Erythroblast (primary cell): ENCODE measurements at regions not wholly inside any gene's neighbourhood (a gene's known extent, or its start where the extent isn't known, plus 50 kb on each side); places are given as distances from the start of the nearest gene placed in this dataset.

Source experiments
- GATA1 ChIP-seq: IDR thresholded peaks from 2 replicates; pipeline ENCODE4 v1.6.1; 2011; ENCODE audit warnings: low read depth, mild to moderate bottlenecking, control low read depth, low read length, moderate library complexity
- POLR2A ChIP-seq: IDR thresholded peaks from 2 replicates; pipeline ENCODE4 v1.6.1; 2011; ENCODE audit warnings: mild to moderate bottlenecking, low read length

DNA sequence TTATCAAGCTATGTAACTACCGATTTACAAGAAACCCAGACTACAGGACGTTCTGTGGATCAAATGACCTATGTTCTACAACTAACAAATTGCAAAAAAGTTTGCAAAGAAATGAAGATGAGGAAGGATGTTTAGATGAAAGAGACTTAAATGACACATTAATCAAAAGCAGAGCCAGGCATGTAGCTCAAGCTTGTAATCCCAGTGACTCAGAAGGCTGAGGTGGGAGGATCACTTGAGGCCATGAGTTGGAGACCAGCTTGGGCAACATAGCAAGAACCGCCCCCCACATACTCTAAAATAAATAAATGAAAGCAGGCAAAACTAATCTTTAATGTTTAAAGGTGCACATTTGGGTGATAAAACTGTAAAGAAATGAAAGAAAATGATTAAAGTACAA, 331.9 kb downstream of the BTG1 start:
- TF ChIP-seq POLR2A (no peak), GATA1 (no peak)
